ENCODE measurements at regions not wholly inside any gene's neighbourhood (a gene's known extent, or its start where the extent isn't known, plus 50 kb on each side); places are given as distances from the start of the nearest gene placed in this dataset.

- DNase-seq, result no peak
Measured at GRCh38 chr5:155295111-155295510, 281.6 kb downstream of the KIF4B start.

GRCh38 chr5:155299386-155300005 is 285.9 kb downstream of the KIF4B start:
- DNase-seq, result no peak

GRCh38 chr5:155303120-155303519 is 289.6 kb downstream of the KIF4B start:
- no peak for DNase-seq

GRCh38 chr5:155307229-155307628 is 293.7 kb downstream of the KIF4B start:
- DNase-seq, result no peak

GRCh38 chr5:155308289-155308688 is 294.7 kb downstream of the KIF4B start:
- DNase-seq, result no peak

- no peak for DNase-seq
Measured at GRCh38 chr5:155309021-155309746, 295.6 kb downstream of the KIF4B start.

GRCh38 chr5:155311721-155312120 is 298.2 kb downstream of the KIF4B start:
- DNase-seq, result no peak

- DNase-seq, result no peak
Measured at GRCh38 chr5:155313518-155313917, 300.0 kb downstream of the KIF4B start.

GRCh38 chr5:155316070-155316714 is 302.6 kb downstream of the KIF4B start:
- no peak for DNase-seq

- no peak for DNase-seq
Measured at GRCh38 chr5:155332618-155333017, 319.1 kb downstream of the KIF4B start.

- no peak for DNase-seq
Measured at GRCh38 chr5:155342956-155343355, 329.4 kb downstream of the KIF4B start.

- no peak for DNase-seq
Measured at GRCh38 chr5:155343468-155343867, 329.9 kb downstream of the KIF4B start.

GRCh38 chr5:155353231-155353630 is 339.7 kb downstream of the KIF4B start:
- no peak for DNase-seq

- no peak for DNase-seq
Measured at GRCh38 chr5:155366096-155366495, 352.5 kb downstream of the KIF4B start.

- DNase-seq, result no peak
Measured at GRCh38 chr5:155367841-155368240, 354.3 kb downstream of the KIF4B start.

- no peak for DNase-seq
Measured at GRCh38 chr5:155368490-155368889, 354.9 kb downstream of the KIF4B start.

- DNase-seq, result no peak
Measured at GRCh38 chr5:155380480-155380879, 366.9 kb downstream of the KIF4B start.

GRCh38 chr5:155381654-155382053 is 368.1 kb downstream of the KIF4B start:
- no peak for DNase-seq

- DNase-seq, result no peak
Measured at GRCh38 chr5:155389498-155389897, 375.9 kb downstream of the KIF4B start.

- no peak for DNase-seq
Measured at GRCh38 chr5:155394727-155395126, 381.2 kb downstream of the KIF4B start.

GRCh38 chr5:155402927-155403640 is 389.5 kb downstream of the KIF4B start:
- no peak for DNase-seq

- no peak for DNase-seq
Measured at GRCh38 chr5:155406815-155407214, 393.3 kb downstream of the KIF4B start.

GRCh38 chr5:155408465-155408864 is 394.9 kb downstream of the KIF4B start:
- no peak for DNase-seq
